ENCODE measurements at regions not wholly inside any gene's neighbourhood (a gene's known extent, or its start where the extent isn't known, plus 50 kb on each side); places are given as distances from the start of the nearest gene placed in this dataset.

DNA sequence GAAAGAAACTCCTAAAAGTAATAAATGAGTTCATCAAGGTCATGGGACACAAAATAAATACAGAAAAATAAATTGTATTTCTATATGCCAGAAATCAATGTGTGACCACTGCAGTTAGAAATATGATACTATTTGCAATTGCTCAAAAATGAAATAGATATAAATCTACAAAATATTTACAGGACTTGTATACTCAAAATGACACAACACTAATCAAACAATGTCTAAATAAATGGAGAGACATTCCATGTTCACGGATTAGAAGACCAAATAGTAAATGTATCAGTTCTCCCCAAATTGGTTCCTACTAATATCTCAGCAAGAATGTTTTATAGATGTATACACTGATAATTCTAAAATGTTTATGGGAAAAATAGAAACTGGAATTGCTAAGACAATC, 345.3 kb downstream of the NR2F1-AS1 start:
- TF ChIP-seq, protein P1, sequence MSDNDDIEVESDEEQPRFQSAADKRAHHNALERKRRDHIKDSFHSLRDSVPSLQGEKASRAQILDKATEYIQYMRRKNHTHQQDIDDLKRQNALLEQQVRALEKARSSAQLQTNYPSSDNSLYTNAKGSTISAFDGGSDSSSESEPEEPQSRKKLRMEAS (IDR thresholded peaks at IDR 0.05), result no peak
- TF ChIP-seq EP300 (IDR thresholded peaks at IDR 0.05; ENCODE audit: borderline replicate concordance) (no peak), RAD21 (IDR thresholded peaks at IDR 0.05; ENCODE audit: low read depth) (no peak), NFIC (IDR thresholded peaks at IDR 0.05) (no peak), YY1 (IDR thresholded peaks at IDR 0.05; ENCODE audit: low read depth) (no peak), TAF1 (IDR thresholded peaks at IDR 0.05; ENCODE audit: low read depth) (no peak), FOXM1 (IDR thresholded peaks at IDR 0.05; ENCODE audit: borderline replicate concordance, low read depth) (no peak), EGR1 (IDR thresholded peaks at IDR 0.05) (no peak), CREB1 (IDR thresholded peaks at IDR 0.05; ENCODE audit: low read depth) (no peak)
